ENCODE measurements at regions not wholly inside any gene's neighbourhood (a gene's known extent, or its start where the extent isn't known, plus 50 kb on each side); places are given as distances from the start of the nearest gene placed in this dataset.

DNA sequence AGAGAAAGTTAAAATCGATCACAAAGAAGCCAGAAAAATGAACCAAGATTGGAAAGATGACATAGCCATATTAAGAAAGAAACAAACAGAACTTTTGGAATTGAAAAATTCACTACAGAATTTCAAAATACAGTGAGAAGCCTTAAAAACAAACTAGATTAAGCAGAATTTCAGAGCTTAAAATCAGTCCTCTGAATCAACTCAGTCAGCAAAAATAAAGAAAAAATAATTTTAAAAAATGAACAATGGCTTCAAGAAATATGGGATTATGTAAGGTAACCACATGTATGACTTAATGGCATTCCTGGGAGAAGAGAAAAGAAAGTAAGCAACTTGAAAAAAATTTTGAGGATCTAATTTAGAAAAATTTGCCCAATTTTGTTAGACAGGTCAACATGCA lies 696.2 kb downstream of the TSN start (continued):
- TF ChIP-seq, protein P1, sequence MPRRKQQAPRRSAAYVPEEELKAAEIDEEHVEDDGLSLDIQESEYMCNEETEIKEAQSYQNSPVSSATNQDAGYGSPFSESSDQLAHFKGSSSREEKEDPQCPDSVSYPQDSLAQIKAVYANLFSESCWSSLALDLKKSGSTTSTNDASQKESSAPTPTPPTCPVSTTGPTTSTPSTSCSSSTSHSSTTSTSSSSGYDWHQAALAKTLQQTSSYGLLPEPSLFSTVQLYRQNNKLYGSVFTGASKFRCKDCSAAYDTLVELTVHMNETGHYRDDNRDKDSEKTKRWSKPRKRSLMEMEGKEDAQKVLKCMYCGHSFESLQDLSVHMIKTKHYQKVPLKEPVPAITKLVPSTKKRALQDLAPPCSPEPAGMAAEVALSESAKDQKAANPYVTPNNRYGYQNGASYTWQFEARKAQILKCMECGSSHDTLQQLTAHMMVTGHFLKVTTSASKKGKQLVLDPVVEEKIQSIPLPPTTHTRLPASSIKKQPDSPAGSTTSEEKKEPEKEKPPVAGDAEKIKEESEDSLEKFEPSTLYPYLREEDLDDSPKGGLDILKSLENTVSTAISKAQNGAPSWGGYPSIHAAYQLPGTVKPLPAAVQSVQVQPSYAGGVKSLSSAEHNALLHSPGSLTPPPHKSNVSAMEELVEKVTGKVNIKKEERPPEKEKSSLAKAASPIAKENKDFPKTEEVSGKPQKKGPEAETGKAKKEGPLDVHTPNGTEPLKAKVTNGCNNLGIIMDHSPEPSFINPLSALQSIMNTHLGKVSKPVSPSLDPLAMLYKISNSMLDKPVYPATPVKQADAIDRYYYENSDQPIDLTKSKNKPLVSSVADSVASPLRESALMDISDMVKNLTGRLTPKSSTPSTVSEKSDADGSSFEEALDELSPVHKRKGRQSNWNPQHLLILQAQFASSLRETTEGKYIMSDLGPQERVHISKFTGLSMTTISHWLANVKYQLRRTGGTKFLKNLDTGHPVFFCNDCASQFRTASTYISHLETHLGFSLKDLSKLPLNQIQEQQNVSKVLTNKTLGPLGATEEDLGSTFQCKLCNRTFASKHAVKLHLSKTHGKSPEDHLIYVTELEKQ (tag by site-specific recombination; IDR thresholded peaks at IDR 0.05; ENCODE audit: borderline replicate concordance): no peak
- no peak for TF ChIP-seq ZNF112 (tag by site-specific recombination; IDR thresholded peaks at IDR 0.05)

DNA sequence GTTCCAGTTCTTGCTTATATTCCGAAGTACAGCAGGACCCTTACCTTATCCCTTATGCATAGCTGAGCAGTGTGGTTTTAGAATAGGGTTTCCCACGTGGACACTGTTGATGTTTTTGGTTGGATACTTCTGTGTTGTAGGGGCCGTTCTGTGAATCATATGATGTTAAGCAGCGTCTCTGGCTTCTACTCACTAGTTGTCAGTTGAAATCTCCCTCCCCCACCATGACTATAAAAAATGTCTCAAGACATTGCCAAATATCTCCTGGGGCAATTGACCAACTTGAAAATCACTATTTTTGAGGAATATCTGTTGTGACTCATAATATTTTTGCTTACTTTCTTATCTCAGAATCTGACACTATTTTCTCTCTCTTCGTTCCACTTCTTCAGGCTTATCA lies 713.7 kb downstream of the TSN start:
- CTCF ChIA-PET: no interaction called here
- POLR2A ChIA-PET: no interaction called here

More for the DNA sequence above, 713.7 kb downstream of the TSN start:
- TF ChIP-seq, protein P2, sequence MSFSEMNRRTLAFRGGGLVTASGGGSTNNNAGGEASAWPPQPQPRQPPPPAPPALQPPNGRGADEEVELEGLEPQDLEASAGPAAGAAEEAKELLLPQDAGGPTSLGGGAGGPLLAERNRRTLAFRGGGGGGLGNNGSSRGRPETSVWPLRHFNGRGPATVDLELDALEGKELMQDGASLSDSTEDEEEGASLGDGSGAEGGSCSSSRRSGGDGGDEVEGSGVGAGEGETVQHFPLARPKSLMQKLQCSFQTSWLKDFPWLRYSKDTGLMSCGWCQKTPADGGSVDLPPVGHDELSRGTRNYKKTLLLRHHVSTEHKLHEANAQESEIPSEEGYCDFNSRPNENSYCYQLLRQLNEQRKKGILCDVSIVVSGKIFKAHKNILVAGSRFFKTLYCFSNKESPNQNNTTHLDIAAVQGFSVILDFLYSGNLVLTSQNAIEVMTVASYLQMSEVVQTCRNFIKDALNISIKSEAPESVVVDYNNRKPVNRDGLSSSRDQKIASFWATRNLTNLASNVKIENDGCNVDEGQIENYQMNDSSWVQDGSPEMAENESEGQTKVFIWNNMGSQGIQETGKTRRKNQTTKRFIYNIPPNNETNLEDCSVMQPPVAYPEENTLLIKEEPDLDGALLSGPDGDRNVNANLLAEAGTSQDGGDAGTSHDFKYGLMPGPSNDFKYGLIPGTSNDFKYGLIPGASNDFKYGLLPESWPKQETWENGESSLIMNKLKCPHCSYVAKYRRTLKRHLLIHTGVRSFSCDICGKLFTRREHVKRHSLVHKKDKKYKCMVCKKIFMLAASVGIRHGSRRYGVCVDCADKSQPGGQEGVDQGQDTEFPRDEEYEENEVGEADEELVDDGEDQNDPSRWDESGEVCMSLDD (tag by site-specific recombination; IDR thresholded peaks at IDR 0.05): no peak
- TF ChIP-seq, protein P3, sequence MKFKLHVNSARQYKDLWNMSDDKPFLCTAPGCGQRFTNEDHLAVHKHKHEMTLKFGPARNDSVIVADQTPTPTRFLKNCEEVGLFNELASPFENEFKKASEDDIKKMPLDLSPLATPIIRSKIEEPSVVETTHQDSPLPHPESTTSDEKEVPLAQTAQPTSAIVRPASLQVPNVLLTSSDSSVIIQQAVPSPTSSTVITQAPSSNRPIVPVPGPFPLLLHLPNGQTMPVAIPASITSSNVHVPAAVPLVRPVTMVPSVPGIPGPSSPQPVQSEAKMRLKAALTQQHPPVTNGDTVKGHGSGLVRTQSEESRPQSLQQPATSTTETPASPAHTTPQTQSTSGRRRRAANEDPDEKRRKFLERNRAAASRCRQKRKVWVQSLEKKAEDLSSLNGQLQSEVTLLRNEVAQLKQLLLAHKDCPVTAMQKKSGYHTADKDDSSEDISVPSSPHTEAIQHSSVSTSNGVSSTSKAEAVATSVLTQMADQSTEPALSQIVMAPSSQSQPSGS (tag by site-specific recombination; IDR thresholded peaks at IDR 0.05; ENCODE audit: low read depth): no peak
- TF ChIP-seq MZF1 (tag by site-specific recombination; IDR thresholded peaks at IDR 0.05; ENCODE audit: borderline replicate concordance) (no peak), KLF7 (tag by site-specific recombination; IDR thresholded peaks at IDR 0.05; ENCODE audit: borderline replicate concordance) (no peak), ZXDB (tag by site-specific recombination; IDR thresholded peaks at IDR 0.05) (no peak), ZNF140 (tag by site-specific recombination; IDR thresholded peaks at IDR 0.05) (no peak), MEIS1 (CRISPR knock-in tag; IDR thresholded peaks at IDR 0.05; ENCODE audit: borderline replicate concordance) (no peak), ZNF274 (IDR thresholded peaks at IDR 0.05; ENCODE audit: low read length) (no peak), ZNF274 (tag by site-specific recombination; IDR thresholded peaks at IDR 0.05; ENCODE audit: borderline replicate concordance) (no peak), KLF16 (tag by site-specific recombination; IDR thresholded peaks at IDR 0.05) (no peak), TCF7L2 (IDR thresholded peaks at IDR 0.05; ENCODE audit: borderline replicate concordance, low read depth, low read length) (no peak), ZNF311 (tag by site-specific recombination; IDR thresholded peaks at IDR 0.05; ENCODE audit: borderline replicate concordance) (no peak)
- TF ChIP-seq, protein P4, sequence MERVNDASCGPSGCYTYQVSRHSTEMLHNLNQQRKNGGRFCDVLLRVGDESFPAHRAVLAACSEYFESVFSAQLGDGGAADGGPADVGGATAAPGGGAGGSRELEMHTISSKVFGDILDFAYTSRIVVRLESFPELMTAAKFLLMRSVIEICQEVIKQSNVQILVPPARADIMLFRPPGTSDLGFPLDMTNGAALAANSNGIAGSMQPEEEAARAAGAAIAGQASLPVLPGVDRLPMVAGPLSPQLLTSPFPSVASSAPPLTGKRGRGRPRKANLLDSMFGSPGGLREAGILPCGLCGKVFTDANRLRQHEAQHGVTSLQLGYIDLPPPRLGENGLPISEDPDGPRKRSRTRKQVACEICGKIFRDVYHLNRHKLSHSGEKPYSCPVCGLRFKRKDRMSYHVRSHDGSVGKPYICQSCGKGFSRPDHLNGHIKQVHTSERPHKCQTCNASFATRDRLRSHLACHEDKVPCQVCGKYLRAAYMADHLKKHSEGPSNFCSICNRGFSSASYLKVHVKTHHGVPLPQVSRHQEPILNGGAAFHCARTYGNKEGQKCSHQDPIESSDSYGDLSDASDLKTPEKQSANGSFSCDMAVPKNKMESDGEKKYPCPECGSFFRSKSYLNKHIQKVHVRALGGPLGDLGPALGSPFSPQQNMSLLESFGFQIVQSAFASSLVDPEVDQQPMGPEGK (tag by site-specific recombination; IDR thresholded peaks at IDR 0.05): no peak
- TF ChIP-seq, protein P5, sequence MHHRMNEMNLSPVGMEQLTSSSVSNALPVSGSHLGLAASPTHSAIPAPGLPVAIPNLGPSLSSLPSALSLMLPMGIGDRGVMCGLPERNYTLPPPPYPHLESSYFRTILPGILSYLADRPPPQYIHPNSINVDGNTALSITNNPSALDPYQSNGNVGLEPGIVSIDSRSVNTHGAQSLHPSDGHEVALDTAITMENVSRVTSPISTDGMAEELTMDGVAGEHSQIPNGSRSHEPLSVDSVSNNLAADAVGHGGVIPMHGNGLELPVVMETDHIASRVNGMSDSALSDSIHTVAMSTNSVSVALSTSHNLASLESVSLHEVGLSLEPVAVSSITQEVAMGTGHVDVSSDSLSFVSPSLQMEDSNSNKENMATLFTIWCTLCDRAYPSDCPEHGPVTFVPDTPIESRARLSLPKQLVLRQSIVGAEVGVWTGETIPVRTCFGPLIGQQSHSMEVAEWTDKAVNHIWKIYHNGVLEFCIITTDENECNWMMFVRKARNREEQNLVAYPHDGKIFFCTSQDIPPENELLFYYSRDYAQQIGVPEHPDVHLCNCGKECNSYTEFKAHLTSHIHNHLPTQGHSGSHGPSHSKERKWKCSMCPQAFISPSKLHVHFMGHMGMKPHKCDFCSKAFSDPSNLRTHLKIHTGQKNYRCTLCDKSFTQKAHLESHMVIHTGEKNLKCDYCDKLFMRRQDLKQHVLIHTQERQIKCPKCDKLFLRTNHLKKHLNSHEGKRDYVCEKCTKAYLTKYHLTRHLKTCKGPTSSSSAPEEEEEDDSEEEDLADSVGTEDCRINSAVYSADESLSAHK (tag by site-specific recombination; IDR thresholded peaks at IDR 0.05): no peak
- H3K4me3 ChIP-seq (ENCODE audit: low read depth, low read length): no peak overlapping the region
- no peaks in the 10 kb centered on the region for H3K9me3 ChIP-seq (ENCODE audit: control insufficient read depth, insufficient read depth, low read depth, low read length)
- no peaks in the 10 kb centered on the region for H3K36me3 ChIP-seq (ENCODE audit: control insufficient read depth in 2 of 2, insufficient read depth in 1 of 2, low read length in 2 of 2)
- H3K27ac ChIP-seq (ENCODE audit: extremely low read depth, low read depth, low read length): no peak overlapping the region
- H3K4me1 ChIP-seq (ENCODE audit: control insufficient read depth, insufficient read depth, low read length): no peaks in the 10 kb centered on the region
